SK-N-SH (cell line): ENCODE measurements at regions not wholly inside any gene's neighbourhood (a gene's known extent, or its start where the extent isn't known, plus 50 kb on each side); places are given as distances from the start of the nearest gene placed in this dataset.

Experiments used
- CTCF ChIP-seq: fragments of 200-600 bp; sonication (generic); IDR thresholded peaks from 2 replicates; pipeline ENCODE4 v1.6.1; 2017; ENCODE audit warnings: antibody characterized with exemption, mild to moderate bottlenecking, moderate library complexity
- FOXM1 ChIP-seq: IDR thresholded peaks from 2 replicates; pipeline ENCODE4 v1.4.0; 2012; ENCODE audit warnings: low read depth, mild to moderate bottlenecking
- MAX ChIP-seq: IDR thresholded peaks from 2 replicates; pipeline ENCODE4 v1.4.0; 2012; ENCODE audit warnings: low read depth
- MXI1 ChIP-seq: IDR thresholded peaks from 2 replicates; pipeline ENCODE4 v1.6.1; 2012; ENCODE audit warnings: mild to moderate bottlenecking, low read depth, low read length, improper control_type of control experiment
- POLR2AphosphoS5 ChIP-seq: IDR thresholded peaks from 2 replicates; pipeline ENCODE4 v1.6.1; 2012; ENCODE audit warnings: low read depth, low read length

GRCh38 chr4:126935801-126936200, 697.0 kb upstream of the INTU start:
- no peak for TF ChIP-seq POLR2AphosphoS5
- TF ChIP-seq CTCF, result no peak
- TF ChIP-seq MXI1, result no peak
- TF ChIP-seq MAX, result no peak
- no peak for TF ChIP-seq FOXM1
